ENCODE measurements at regions not wholly inside any gene's neighbourhood (a gene's known extent, or its start where the extent isn't known, plus 50 kb on each side); places are given as distances from the start of the nearest gene placed in this dataset.

DNA sequence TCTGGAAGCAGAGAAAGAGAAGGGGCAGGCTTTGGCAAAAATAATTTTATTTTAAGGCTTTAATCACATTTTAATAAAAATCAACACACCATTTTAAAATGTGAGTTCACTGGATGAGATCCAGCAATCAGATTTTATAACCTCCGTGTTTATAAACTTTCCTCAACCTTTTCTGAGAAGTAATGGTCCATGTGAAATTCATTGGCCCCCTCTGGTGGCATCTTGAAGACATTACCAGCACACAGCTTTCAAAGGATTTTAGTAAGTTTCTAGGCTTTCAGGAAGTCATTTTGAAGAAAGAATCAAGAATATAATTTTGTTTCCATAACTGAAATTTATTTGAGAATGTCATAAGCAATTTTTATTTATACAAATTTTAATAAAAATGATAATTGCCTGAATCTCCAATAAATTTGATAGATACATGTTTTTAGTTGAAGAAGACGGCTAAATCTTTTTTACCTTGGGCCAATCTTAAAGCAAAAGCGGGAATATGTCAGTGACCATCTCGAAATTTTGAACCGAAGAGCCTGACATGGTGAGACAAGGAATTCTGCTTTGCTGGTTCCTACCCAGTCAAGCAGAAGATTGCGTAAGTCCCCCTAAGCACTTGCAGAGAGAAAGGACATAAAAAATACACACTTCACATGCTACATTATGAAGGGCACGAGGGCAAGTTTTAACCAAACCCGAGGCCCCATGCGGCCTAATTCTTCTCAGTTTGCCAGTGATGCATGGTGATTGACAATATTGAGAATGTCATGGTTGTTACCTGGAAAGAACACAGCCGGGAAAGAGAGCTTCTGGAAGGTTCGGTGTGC is 128.4 kb upstream of the CBLN2 start:
- H3K27me3 ChIP-seq = no peaks in the 10 kb centered on the region
- WGBS = 59% methylated on average over 11 of the region's 11 CpGs
- H3K27ac ChIP-seq = no peak overlapping the region
- TF ChIP-seq EP300 (IDR thresholded peaks at IDR 0.05) (no peak), CTCF (IDR thresholded peaks at IDR 0.05) (peak in 1 of 2 donors; percentile 36), POLR2A (IDR thresholded peaks at IDR 0.05) (no peak), POLR2AphosphoS5 (IDR thresholded peaks at IDR 0.05) (no peak)
- no peaks in the 10 kb centered on the region for H3K4me1 ChIP-seq
- no peaks in the 10 kb centered on the region for H3K36me3 ChIP-seq
- DNase-seq (ENCODE audit: low spot score in 2 of 2) = no peak
- no peaks in the 10 kb centered on the region for H3K9me3 ChIP-seq
- H3K4me3 ChIP-seq = no peak overlapping the region

GRCh38 chr18:72667932-72668331 is 123.8 kb upstream of the CBLN2 start:
- Histone ChIP-seq H3K9me3 (no peaks in the 10 kb centered on the region), H3K27me3 (no peaks in the 10 kb centered on the region), H3K36me3 (no peaks in the 10 kb centered on the region), H3K4me1 (no peaks in the 10 kb centered on the region), H3K4me3 (no peak overlapping the region), H3K27ac (no peak overlapping the region)
- no peak for TF ChIP-seq EP300 (IDR thresholded peaks at IDR 0.05)
- TF ChIP-seq POLR2AphosphoS5 (IDR thresholded peaks at IDR 0.05) = no peak
- no peak for TF ChIP-seq CTCF (IDR thresholded peaks at IDR 0.05)
- no peak for TF ChIP-seq POLR2A (IDR thresholded peaks at IDR 0.05)
- DNase-seq (ENCODE audit: low spot score in 2 of 2) = no peak
- 78% methylated on average over 6 of the region's 6 CpGs for WGBS

DNA sequence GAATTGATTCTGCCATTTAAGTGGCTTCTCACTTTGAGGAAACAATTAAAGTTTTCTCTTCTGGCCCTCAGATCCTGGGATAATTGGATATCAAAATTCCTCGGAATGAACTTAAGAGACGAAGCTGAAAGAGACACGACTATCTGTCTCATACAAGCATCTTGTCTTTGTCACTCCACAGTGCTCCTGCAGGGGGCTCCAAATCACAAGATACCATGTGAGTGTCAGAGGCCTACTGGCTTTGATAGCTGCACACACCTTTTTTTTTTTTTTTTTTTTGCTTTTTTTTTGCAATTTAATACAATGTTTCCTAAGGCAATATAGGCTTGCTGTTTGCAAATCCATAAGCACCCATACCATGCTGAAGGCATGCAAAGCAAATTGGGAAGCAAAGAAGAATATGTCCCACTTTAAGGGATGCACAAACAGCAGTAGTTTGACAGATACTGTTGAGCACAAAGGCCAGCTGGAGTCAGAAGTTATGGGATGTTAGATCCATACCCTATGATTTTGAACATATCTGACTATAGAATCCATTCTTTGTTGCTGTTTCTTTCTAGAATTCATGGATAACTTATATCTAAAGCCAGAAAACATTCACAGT is 109.0 kb upstream of the CBLN2 start:
- DNase-seq (ENCODE audit: low spot score in 2 of 2) = no peak
- TF ChIP-seq EP300 (IDR thresholded peaks at IDR 0.05) (no peak), CTCF (IDR thresholded peaks at IDR 0.05) (no peak), POLR2A (IDR thresholded peaks at IDR 0.05) (no peak), POLR2AphosphoS5 (IDR thresholded peaks at IDR 0.05) (no peak)
- no peaks in the 10 kb centered on the region for H3K4me1 ChIP-seq
- no peak overlapping the region for H3K27ac ChIP-seq
- no peaks in the 10 kb centered on the region for H3K9me3 ChIP-seq
- no peak overlapping the region for H3K4me3 ChIP-seq
- H3K27me3 ChIP-seq = no peaks in the 10 kb centered on the region
- 60% methylated on average over 3 of the region's 3 CpGs for WGBS
- no peaks in the 10 kb centered on the region for H3K36me3 ChIP-seq

- 76% methylated on average over 5 of the region's 5 CpGs for WGBS
- no peak for DNase-seq (ENCODE audit: low spot score in 2 of 2)
- no peaks in the 10 kb centered on the region for H3K9me3 ChIP-seq
- H3K36me3 ChIP-seq = no peaks in the 10 kb centered on the region
- TF ChIP-seq EP300 (IDR thresholded peaks at IDR 0.05) (no peak), POLR2AphosphoS5 (IDR thresholded peaks at IDR 0.05) (no peak), POLR2A (IDR thresholded peaks at IDR 0.05) (no peak), CTCF (IDR thresholded peaks at IDR 0.05) (no peak)
- H3K27ac ChIP-seq = no peak overlapping the region
- H3K4me1 ChIP-seq = no peaks in the 10 kb centered on the region
- H3K27me3 ChIP-seq = no peaks in the 10 kb centered on the region
- H3K4me3 ChIP-seq = no peak overlapping the region
These were observed 106.9 kb upstream of the CBLN2 start for GRCh38 chr18:72651033-72651432.

DNA sequence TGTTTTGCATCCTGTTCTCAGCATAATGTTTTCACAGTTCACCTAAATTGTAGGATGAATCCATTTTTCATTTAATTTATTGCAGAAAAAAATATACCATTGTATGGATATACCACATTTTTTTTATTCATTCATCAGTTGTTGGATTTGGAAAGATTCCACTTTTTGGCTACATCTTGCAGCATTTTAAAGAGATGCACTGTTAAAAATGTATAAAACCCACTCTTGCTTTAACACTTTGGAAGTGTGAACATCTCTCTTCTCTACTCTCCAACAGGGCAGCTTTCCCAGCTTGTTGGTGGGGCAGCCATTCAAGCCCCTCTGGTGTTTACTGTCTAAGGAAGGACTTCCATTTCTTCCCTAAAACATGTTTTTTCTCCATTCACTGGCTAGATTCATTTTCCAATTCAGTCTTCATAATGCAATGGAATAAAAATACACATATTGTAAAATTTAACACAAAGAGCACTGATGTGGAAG is 104.4 kb upstream of the CBLN2 start:
- Histone ChIP-seq H3K9me3 (no peaks in the 10 kb centered on the region), H3K36me3 (no peaks in the 10 kb centered on the region), H3K4me3 (no peak overlapping the region), H3K4me1 (no peaks in the 10 kb centered on the region), H3K27ac (no peak overlapping the region), H3K27me3 (no peaks in the 10 kb centered on the region)
- no peak for TF ChIP-seq POLR2AphosphoS5 (IDR thresholded peaks at IDR 0.05)
- no peak for TF ChIP-seq CTCF (IDR thresholded peaks at IDR 0.05)
- TF ChIP-seq EP300 (IDR thresholded peaks at IDR 0.05) = no peak
- TF ChIP-seq POLR2A (IDR thresholded peaks at IDR 0.05) = no peak
- DNase-seq (ENCODE audit: low spot score in 2 of 2) = no peak

All from suprapubic skin (tissue), 4 donors.